Osteoblast (primary cell): ENCODE measurements at regions not wholly inside any gene's neighbourhood (a gene's known extent, or its start where the extent isn't known, plus 50 kb on each side); places are given as distances from the start of the nearest gene placed in this dataset.

Experiments
- DNase-seq: peaks from one replicate; pipeline ENCODE4 v3.0.0; 2011; ENCODE audit warnings: low spot score, mixed read lengths; ENCODE audit not compliant: insufficient read length; ENCODE audit errors: missing footprints
- H2AFZ ChIP-seq: 2 replicates; pipeline ENCODE4 v1.6.0; 2011; ENCODE audit warnings: mild to moderate bottlenecking, low read length
- H3K27ac ChIP-seq: 2 replicates; pipeline ENCODE4 v1.5.1; 2011; ENCODE audit warnings: mild to moderate bottlenecking, low read depth, low read length, moderate library complexity
- H3K27me3 ChIP-seq: 2 replicates; pipeline ENCODE4 v1.6.0; 2012; ENCODE audit warnings: mild to moderate bottlenecking, control low read depth, inconsistent platforms, low read length, moderate library complexity; ENCODE audit not compliant: insufficient read depth
- H3K36me3 ChIP-seq: 2 replicates; pipeline ENCODE4 v1.5.1; 2011; ENCODE audit warnings: mild to moderate bottlenecking, low read length, control low read depth, moderate library complexity; ENCODE audit not compliant: insufficient read depth
- H3K4me1 ChIP-seq: 2 replicates; pipeline ENCODE4 v1.5.1; 2011; ENCODE audit warnings: mild to moderate bottlenecking, low read length, control low read depth, moderate library complexity; ENCODE audit not compliant: insufficient read depth
- H3K4me2 ChIP-seq: 2 replicates; pipeline ENCODE4 v1.6.0; 2011; ENCODE audit warnings: mild to moderate bottlenecking, low read length; ENCODE audit not compliant: insufficient read depth
- H3K4me3 ChIP-seq: fragments of 200-600 bp; sonication (generic); 3 replicates; pipeline ENCODE4 v1.5.1; 2012; ENCODE audit warnings: mild to moderate bottlenecking, low read length, inconsistent platforms; ENCODE audit not compliant: insufficient read depth
- H3K79me2 ChIP-seq: 2 replicates; pipeline ENCODE4 v1.6.0; 2012; ENCODE audit warnings: mild to moderate bottlenecking, low read length, control low read depth, inconsistent platforms; ENCODE audit not compliant: insufficient read depth
- H3K9me3 ChIP-seq: 2 replicates; pipeline ENCODE4 v1.5.1; 2011; ENCODE audit warnings: low read depth, low read length, control low read depth
- H4K20me1 ChIP-seq: 2 replicates; pipeline ENCODE4 v1.6.0; 2012; ENCODE audit warnings: mild to moderate bottlenecking, low read length, control low read depth; ENCODE audit not compliant: insufficient read depth
- TF ChIP-seq, protein P1 (sequence below): IDR thresholded peaks from 2 replicates; pipeline ENCODE4 v1.5.1; 2011; ENCODE audit warnings: mild to moderate bottlenecking, low read depth, low read length, moderate library complexity; ENCODE audit errors: extremely low read depth

DNA sequence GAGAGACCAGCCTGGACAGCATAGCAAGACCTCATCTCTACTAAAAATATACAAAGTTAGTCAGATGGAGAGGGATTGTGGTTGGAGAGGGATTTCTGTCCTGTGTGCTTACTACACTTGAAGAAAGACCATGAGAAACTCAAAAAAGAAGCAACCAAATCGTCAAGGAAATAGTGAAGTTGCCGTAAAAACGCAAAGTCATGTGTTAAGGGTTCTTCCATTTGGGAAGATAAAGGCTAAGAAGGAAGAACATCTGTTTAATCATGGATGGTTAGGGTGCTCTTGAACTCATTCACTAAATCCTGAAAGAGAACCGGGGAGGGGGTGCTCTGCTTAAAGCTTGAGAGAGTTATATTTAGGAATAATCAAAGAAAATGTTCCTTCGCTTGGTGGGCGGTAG lies 59.8 kb upstream of the KDM7A start:
- Histone ChIP-seq H3K36me3 (no peaks in the 10 kb centered on the region), H2AFZ (no peak overlapping the region), H3K79me2 (no peaks in the 10 kb centered on the region), H3K4me3 (no peak overlapping the region), H3K27me3 (peaks cover 16% of the 10 kb centered on the region), H3K9me3 (no peaks in the 10 kb centered on the region), H3K4me1 (no peaks in the 10 kb centered on the region), H3K27ac (no peak overlapping the region), H3K4me2 (no peak overlapping the region), H4K20me1 (no peaks in the 10 kb centered on the region)
- DNase-seq: no peak
- TF ChIP-seq, protein P1, sequence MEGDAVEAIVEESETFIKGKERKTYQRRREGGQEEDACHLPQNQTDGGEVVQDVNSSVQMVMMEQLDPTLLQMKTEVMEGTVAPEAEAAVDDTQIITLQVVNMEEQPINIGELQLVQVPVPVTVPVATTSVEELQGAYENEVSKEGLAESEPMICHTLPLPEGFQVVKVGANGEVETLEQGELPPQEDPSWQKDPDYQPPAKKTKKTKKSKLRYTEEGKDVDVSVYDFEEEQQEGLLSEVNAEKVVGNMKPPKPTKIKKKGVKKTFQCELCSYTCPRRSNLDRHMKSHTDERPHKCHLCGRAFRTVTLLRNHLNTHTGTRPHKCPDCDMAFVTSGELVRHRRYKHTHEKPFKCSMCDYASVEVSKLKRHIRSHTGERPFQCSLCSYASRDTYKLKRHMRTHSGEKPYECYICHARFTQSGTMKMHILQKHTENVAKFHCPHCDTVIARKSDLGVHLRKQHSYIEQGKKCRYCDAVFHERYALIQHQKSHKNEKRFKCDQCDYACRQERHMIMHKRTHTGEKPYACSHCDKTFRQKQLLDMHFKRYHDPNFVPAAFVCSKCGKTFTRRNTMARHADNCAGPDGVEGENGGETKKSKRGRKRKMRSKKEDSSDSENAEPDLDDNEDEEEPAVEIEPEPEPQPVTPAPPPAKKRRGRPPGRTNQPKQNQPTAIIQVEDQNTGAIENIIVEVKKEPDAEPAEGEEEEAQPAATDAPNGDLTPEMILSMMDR: no peak

DNA sequence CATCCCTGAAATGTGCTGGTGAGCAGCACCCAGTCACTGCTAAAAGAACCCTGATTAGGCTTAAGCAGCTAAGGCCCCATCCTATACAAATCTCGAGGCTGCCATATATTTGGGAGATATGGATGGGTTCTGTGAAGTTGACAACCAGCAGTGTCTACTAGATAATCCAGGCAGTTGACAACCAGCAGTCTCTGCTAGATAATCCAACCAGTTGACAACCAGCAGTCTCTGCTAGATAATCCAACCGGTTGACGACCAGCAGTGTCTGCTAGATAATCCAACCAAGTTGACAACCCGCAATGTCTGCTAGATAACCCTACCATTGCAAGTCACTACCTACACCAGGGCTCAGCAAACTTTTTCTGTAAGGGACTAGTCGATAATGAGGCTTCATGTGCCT lies 58.3 kb upstream of the KDM7A start:
- no peak overlapping the region for H3K27ac ChIP-seq
- H4K20me1 ChIP-seq: no peaks in the 10 kb centered on the region
- H2AFZ ChIP-seq: no peak overlapping the region
- H3K9me3 ChIP-seq: no peaks in the 10 kb centered on the region
- peaks cover 5% of the 10 kb centered on the region for H3K4me1 ChIP-seq
- H3K4me3 ChIP-seq: no peak overlapping the region
- no peak for DNase-seq
- TF ChIP-seq, protein P1: no peak
- H3K27me3 ChIP-seq: peaks cover 31% of the 10 kb centered on the region
- H3K4me2 ChIP-seq: no peak overlapping the region
- no peaks in the 10 kb centered on the region for H3K79me2 ChIP-seq
- H3K36me3 ChIP-seq: no peaks in the 10 kb centered on the region

DNA sequence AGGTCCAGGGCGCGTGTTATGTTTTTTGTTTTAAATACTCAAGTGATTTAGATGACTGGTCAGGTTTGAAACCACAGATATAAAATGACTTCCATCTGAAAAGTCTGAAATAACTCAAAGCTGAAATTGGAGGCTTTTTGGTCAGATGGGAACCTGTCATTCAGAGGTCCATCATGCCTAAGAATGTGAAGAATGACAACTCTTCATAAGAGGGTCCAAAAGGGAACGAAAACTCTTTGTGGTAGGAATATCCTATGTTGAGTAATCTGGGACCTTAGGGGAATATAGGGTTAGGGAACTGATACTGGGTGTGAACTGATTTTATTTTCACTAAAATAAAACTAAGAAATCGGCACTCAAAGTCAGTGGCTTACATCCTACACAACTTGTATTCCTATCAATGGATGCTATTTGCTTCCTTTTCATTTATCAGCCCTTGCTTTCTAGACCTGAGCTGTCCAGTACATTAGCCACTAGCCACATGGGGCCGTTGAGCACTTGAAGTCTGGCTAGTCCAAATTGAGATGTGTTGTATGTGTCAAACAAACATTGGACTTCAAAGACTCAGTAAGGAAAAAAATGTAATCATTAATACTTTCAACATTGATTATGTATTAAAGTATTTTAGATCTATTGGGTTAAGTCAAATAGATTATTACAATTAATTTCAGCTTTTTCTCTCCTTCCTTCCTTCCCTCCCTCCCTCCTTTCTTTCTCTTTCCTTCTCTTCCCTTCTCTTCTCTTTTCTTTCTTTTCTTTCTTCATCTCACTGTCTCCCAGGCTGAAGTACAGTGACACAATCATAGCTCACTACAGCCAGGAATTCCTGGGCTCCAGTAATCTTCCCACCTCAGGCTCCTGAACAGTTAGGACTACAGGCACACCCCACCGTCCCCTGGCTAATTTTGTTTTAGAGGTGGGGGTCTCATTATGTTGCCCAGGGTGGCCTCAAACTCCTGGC lies 56.5 kb upstream of the KDM7A start:
- Histone ChIP-seq H3K4me2 (no peak overlapping the region), H3K79me2 (no peaks in the 10 kb centered on the region), H3K4me3 (no peak overlapping the region), H3K9me3 (no peaks in the 10 kb centered on the region), H3K4me1 (peaks cover 5% of the 10 kb centered on the region), H2AFZ (no peak overlapping the region), H3K27me3 (peaks cover 40% of the 10 kb centered on the region), H3K36me3 (no peaks in the 10 kb centered on the region), H4K20me1 (no peaks in the 10 kb centered on the region), H3K27ac (no peak overlapping the region)
- no peak for DNase-seq
- TF ChIP-seq, protein P1: no peak

DNA sequence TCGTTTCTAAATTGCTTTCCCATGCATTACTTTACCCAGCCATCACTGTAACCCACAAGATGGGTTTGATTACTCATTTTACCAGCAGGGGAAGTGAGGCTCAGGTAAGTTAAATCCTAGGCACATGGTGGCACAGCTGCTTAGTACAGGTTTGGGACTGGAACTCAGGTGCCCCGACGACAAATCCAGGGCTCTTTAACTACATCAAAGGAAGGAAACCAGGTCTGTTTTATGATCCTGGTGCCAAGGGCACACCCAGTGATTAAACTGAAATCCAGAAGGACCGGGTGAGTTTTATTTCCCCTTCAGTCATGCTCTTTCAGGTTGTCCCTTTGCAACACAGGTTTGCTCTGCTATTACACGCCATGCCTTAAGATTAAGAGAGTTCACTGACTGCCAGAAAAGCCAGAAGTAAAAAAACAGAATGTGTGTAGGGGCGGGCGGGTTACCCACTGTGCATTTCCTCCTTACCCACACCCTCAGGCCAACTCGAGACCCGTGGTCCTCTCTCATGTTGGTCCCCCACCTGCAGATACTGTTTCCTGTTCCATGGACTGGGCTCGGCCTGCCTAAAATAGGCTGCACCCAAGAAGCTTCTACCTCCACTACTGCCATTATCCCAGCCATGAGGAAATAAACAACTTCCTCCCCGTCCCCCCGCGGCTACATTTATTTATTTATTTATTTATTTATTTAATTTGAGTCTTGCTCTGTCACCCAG lies 55.1 kb upstream of the KDM7A start:
- peaks cover 43% of the 10 kb centered on the region for H3K27me3 ChIP-seq
- H2AFZ ChIP-seq: no peak overlapping the region

More for the DNA sequence above, 55.1 kb upstream of the KDM7A start:
- H3K4me2 ChIP-seq: peak overlapping the region; percentile 89
- peaks cover 5% of the 10 kb centered on the region for H3K4me1 ChIP-seq
- no peaks in the 10 kb centered on the region for H3K9me3 ChIP-seq
- H3K79me2 ChIP-seq: no peaks in the 10 kb centered on the region
- TF ChIP-seq, protein P1: no peak
- H4K20me1 ChIP-seq: no peaks in the 10 kb centered on the region
- no peak overlapping the region for H3K27ac ChIP-seq
- no peak overlapping the region for H3K4me3 ChIP-seq
- DNase-seq: no peak
- H3K36me3 ChIP-seq: no peaks in the 10 kb centered on the region
